COR-L47 (cell line): ENCODE measurements at regions not wholly inside any gene's neighbourhood (a gene's known extent, or its start where the extent isn't known, plus 50 kb on each side); places are given as distances from the start of the nearest gene placed in this dataset.

Source experiments
- DNase-seq: peaks from one replicate; lab custom pipeline; 2025; lab: John Stamatoyannopoulos, UW

DNA sequence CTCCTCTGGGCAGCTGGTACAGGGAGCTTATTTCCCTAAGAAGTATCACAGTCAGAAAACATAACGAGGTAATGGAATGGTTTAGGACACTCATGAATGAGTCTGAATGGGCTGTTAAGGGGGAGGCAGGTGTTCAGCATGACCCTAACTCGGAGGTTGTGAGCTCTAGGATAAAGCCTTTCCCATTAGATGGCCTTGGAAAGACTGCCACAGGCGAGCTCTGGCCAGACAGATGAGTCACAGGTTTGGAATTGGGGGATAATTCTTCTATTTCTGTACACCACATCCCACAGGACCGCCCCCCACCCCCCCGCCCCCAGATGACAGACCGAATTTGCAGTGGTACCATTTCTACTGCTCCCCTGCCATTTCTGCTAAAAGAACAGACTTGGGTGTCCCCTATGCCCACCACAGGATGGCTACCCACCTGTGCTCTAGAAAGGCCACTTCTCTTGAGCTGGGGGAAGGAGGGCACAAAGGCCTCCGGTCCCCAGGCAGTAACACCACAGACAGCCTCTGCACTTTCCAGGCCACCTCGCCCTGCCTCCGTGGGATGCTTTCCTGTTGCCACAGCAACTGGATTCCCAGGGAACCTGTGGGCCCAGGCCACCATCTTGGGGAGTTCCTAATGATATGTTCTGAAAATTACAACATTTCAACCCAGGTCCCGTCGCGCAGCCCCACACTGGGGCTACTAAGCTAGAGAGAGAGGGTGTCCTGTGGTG lies 76.7 kb downstream of the TRIM29 start:
- no peak for DNase-seq

DNA sequence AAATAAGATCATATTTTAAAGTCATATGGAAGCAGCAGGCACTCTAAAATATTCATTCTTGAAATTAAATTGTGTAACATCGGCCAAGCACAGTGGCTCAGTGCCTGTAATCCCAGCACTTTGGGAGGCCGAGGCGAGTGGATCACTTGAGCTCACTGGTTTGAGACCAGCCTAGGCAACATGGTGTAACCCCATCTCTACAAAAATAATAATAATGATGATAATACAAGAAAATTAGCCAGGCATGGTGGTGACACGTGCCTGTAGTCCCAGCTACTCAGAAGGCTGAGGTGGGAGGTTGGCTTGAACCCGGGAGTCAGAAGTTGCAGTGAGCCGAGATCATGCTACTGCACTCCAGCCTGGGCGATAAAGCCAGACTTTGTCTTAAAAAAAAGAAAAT lies 77.4 kb downstream of the TRIM29 start:
- DNase-seq = no peak

DNA sequence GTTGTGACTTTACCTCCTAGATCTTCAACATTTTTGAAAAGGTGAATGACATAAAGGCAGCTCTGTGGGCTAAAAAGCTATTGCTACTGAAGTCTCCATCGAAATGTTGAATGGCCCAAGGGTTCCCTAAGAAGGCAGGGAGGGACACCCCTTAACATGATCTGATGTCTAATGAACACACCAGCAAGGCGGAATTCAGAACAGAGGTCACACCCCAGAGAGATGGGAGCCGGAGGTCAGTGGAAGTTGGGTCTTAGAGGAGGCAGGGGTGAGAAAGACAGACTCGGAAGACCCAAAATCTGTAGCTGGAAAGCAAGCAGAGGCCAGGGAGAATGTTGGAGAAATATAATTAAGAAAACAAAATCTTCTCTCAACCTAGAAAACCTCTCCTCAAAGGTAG lies 79.0 kb downstream of the TRIM29 start:
- DNase-seq = no peak

DNA sequence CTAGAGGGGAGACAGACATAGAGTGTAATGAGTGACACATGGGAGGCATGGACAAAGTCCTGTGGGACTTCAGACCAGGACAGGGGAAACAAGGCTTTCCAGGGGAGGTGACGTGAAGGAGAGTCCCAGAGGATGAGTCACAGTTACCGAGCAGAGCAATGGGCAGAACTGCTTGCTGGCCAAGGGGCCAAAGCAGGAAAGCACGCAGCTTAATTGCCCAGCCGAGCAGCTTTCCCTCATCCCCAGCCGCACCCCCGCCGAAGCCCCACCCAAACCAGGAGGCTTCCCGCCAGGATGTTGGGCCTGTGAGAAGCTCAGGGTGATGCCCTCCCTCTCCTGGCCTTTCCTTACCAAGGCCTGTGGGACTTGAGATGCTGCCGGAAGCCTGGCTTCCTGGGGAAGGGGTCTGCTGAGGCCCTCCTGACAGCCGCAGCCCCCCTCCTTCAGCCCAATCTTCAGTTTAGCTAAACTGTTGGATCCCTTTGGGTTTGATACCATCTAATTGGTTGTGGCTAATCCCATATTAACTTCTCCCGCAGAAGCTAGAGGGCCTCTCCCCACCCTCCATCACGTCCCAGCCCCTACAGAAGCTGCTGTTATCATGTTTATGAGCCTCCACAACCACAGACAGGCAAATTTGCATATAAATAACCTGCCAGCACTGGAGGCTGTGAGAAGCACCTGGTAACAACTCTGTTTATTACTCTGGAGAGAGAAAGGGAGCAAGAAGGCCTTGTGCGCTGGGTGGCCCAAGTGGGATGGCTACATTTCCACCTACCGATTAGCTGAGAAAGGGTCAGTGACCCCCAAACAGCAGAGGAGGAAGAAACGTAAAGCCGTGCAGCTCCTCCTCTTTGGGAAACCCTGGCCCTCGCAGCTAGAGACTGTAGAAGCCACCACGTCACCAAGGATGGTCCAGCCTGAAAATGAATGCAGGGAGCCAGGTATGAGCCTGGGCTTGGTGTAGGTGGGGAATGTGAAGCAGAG lies 80.0 kb downstream of the TRIM29 start:
- no peak for DNase-seq

DNA sequence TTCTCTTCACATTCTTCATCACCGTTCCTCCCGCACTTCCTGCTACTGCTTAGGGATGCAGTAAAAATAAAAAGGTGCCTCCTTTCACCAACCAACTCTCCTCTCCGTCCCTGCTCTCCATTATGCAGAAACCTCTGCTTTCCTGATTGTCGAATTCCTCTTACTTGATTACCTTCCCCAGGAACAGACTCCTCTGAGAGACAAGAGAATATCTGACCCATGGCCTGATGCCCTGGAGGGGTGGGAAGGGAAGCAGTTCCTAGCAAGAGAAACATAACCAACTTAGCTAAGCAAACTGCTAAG lies 80.9 kb downstream of the TRIM29 start:
- no peak for DNase-seq

DNA sequence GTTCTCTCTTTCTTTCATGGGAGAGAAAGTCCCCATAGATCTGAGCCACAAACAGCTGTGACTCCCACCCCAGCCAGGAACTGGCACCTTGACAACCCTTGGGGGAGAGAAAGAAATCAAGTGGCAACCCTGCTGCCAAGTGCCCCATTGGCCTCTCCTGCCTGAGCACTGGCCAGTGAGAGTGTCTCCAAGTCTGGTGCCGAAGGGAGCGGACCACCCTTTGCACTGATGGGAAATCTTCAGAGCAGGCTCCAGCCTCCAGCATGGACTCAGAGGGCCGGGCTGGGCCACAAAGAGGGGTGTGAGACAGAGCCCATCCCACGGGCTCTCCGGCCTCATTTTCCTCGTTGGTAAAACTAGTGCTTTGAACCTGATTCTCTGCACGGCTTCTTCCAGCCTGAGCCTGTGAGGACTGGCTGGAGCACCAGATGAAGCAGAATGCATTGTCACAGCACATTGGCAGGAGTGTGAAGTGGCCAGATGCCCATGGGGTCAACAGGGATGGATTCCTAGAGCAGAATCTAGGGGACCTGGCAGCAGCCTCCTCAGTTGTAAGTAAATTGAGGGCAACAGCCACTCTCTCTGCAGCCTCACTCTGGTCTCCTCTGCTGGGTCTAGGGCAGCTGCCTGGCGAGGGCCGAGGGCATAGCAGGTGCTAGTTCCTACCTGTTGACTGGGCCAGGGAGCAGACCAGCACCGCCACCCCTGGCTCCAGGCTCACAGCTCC lies 81.4 kb downstream of the TRIM29 start:
- no peak for DNase-seq

DNA sequence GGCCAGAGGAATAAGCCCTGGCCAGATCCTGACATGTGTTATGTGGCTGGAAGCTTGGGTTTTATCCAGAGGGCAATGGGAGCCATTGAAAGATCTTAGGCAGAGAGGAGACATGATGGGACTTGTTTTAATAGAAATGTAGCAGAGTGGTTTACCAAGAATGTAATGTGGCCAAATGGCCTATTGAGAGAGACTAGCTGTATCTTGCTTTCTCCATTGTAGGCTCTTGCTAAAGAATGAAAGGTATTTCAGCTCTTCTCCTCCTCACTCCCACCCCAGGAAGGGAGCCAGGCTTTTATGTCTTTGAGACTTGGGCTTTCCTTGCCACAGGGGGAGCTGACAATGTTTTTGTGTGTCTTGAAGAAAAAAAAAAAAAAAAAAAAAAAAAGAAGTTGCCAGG lies 82.3 kb downstream of the TRIM29 start:
- DNase-seq = no peak

DNA sequence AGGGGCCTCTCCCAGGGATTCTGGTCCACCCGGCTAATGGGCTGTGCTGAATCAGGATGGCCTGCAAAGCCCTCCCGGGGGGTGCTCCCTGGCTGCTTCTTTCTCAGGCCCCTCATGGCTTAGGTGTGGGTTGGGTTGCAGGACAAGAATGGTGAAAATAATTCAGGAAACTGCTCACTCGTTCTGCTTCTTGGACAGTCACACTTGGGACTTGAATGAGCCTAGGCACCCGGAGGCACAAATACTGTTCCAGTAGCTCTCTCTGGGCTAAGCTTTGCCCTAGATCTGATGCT lies 83.2 kb downstream of the TRIM29 start:
- DNase-seq = no peak

DNA sequence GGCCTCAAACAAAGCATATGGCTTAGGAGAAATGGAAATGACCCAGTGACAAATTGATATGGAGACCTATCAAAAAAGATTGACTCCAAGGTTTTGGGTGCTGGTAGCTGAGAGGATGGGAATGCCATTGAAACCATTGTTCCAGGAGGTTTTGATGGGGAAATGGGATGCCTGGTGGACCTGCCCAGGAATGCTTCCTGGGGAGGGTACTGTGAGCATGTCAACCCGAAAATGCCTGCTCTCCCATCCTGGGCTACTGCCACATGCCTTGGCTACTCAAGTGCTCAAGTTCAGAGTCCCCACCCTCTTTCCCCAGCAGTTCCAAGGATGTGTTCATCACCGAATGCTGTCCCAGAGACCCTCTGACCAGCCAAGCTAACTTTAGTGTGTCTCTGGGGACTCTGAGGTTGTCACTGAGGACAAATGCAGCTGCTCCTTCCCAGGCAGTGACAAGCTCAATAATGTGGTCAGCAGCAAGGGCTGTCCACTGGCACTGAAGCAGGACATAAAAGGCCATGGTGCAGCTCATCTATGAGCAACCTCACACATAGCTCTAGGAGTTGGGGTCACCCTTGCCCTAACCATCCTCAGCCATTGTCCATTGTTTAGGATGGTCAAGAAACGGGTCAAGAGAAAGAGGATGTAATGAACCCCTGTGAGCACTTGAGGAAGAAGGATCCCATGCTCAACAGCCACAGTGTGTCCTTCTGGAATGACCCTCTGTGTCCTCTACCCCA lies 83.7 kb downstream of the TRIM29 start:
- no peak for DNase-seq

DNA sequence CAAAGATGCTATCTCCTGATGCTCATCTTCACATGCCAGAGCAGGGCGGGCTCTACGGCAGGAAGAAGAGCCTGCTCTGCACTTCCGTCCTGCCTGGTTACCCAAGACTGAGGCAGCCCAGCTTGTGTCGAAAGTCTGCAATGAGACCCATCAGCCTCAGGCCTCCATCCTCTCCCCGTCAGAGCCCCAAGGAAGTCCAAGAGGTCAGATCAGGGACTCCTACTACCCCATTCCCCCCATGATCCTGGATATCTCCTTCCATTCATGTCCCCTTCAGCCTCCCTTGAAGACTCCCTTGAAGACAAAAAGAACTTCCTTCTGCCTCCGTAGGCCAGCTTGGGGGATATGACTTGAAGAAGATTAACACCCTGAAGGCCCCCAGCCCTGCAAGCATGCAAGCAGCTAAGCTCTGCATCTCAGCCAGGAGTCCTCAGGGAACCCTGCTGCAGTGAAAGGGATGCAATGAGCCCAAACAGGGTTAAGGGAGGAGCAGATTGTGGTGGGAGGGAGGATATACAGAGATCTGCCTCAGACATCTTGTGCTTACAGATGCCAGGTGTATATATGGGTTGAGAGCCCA lies 85.6 kb downstream of the TRIM29 start:
- DNase-seq = no peak

DNA sequence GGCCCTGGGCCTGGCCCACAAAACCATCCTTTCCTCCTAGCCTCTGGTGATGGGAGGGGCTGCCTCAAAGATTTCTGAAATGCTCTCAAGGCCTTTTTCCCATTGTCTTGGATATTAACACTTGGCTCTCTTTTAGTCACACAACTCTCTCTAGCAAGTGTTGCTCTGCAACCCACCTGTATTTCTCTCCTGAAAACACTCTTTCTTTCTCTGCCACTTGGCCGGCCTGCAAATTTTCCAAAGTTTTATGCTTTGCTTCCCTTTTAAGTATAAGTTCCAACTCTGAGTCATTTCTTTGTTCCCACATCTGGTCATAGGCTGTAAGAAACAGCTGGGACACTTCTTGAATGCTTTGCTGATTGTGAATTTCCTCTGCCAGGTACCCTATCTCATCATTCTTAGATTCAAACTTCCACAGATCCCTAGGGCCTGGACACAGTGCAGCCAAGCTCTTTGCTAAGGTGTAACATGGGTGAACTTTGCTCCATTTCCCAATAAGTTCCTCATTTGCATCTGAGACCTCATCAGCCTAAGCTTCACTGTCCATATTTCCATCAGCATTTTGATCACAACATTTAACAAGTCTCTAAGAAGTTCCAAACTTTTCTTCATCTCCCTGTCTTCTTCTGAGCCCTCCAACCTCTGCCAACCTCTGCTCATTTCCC lies 93.8 kb downstream of the TRIM29 start:
- DNase-seq = no peak

DNA sequence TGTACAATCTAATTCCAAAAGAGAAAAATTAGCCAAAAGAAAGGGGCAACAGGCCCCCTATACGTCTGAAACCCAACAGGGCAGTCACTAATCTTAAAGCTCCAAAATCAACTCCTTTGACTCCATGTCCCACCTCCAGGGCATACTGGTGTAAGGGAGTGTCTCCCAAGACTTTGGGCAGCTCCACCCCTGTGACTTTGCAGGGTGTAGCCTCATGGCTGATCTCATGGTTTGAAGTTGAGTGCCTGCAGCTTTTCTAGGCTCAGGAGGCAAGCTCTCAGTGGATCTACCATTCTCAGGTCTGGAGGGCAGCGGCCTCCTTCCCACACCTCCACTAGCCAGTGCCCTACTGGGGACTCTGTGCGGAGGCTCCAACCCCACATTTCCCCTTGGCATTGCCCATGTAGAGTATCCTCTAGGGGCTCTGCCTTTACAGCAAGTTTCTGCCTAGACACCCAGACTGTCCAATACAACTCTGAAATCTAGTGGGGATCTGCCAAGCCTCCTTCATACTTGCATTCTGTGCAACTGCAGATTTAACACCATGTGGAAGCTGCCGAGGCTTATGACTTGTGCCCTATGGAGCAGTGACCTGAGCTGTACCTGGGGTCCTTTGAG lies 94.5 kb downstream of the TRIM29 start:
- DNase-seq = no peak

DNA sequence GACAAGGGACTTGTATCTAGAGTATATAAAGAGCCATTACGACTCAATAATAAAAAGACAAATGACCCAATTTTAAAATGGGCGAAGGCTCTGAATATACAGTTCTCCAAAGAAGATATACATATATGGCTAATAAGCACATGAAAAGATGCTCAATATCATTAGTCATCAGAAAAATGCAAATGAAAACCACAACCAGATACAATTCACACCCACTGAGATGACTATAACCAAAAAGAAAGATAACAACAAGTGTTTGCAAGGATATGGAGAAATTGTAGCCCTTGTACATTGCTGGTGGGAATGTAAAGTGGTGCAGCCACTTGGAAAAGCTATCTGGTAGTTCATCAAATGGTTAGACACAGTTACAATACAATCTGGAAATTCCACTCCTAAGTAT lies 96.3 kb downstream of the TRIM29 start:
- no peak for DNase-seq

DNA sequence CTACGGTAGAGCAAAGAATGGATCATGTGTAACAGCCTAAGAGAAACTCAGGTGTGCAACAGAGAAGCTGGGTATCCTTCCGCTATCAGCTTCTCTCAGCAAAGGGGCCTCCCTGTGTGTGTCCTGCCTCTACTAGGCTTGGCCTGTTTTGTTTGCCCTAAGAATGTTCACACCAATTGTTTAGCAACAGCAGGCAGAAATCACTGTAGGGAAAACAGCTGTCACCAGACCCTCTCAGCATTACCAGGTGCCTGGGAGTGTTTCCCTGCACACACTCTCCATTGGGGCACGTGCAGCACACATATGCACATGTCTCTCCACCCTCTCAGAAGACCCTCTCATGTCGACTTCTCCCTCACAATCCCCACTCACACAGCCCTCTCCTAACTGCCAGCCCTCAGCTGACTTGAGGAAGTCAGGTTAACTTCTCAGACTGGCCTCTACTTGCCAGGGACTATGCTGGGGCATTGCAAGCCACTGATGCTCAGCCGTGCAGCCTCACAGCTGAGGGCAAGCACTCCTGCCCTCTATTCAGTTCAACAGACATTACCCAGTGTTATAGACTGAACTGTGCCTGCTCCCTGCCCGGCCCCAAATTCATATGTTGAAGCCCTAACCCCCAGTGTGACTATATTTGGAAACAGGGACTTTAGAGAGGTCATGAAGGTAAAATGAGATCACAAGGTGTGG lies 97.6 kb downstream of the TRIM29 start:
- no peak for DNase-seq

DNA sequence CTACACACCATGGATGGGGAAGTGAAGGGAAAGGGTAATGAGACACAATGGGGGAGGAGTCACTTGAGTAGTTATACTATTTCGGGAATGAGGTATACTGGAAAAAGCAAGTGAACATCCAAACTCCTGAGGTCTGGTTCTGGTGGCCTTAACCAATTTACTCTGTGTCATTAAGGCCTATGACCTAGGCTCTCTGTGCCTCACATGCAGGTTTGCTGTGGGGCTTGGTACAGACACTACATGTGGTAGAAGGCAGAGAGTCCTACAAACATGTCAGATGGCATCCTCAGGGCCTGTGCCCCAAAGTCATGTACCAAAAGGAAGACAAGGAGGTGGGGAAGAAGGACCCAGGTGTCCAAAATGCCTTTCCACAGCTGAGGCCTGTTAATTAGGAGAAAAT lies 98.9 kb downstream of the TRIM29 start:
- no peak for DNase-seq

DNA sequence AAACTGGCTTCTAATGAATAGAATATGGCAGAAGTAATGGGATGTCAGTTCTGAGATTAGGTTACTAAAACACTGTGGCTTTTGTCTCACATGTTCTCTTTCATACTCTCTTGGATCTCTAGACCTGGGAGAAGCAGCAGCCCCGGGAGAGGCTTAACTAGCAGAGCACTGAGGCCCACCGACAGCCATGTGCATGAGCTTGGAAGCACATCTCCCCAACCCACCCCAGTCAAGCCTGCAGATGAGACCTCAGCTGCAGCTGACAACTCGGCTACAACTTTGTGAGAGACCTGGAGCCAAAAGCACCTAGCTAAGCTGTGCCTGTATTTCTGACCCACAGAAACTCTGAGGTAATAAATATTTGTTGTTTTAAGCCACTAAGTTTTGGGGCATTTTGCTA lies 100.8 kb downstream of the TRIM29 start:
- DNase-seq = no peak

DNA sequence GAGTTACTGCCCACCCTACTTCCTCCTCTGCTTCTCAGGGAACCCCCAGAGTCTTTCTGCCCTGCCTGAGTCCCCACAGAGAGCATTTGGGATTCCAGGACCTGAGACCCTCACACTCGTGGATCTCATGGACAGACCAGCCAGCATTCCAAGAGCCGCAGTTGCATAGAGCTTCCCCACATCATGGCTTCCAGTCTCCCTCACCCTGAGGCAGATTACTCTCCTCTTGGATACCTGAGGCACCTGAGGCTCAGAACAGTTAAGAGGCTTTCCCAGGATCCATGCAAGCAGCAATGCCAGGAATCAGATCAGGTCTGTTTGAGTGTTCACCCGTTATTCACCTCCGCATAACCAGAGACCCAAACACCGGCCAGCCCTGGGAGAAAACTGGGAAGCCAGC lies 102.2 kb downstream of the TRIM29 start:
- DNase-seq = no peak

DNA sequence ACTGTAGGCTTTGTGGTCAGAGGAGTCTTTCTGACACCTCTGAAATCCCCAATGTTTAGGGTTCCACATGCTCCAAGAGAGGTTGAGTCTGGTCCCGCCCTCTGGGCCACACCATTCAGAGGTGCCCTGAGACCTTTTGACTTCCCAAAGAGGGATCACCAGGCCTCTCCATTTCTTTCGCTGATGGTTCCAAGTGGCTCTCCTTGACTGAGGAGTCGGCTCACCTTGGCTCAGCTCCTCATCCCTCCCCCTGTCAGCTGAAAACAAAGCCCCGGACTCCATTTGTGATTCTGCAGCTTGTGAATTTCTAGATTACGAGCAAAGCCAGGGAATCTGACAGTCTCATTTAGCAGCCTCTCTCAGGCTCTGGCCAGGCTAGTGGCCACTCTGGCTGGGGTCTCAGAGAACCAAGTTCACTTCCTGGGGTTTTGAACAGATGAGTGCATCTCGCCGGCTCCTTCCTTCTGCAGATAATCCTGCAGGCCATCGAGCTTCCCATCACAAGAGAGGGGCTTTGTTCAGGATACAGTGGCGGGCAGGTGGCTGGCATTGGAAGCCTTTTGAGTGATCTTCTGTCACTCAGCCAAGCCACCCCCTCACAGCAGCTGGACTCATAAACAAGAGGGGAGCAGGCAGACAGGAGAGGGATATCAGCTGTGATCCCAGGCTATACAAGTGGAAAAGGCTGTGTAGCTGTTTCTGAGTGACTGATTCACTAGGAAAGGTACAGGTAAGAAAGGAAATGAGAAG lies 102.9 kb downstream of the TRIM29 start:
- DNase-seq = peak; percentile 14

DNA sequence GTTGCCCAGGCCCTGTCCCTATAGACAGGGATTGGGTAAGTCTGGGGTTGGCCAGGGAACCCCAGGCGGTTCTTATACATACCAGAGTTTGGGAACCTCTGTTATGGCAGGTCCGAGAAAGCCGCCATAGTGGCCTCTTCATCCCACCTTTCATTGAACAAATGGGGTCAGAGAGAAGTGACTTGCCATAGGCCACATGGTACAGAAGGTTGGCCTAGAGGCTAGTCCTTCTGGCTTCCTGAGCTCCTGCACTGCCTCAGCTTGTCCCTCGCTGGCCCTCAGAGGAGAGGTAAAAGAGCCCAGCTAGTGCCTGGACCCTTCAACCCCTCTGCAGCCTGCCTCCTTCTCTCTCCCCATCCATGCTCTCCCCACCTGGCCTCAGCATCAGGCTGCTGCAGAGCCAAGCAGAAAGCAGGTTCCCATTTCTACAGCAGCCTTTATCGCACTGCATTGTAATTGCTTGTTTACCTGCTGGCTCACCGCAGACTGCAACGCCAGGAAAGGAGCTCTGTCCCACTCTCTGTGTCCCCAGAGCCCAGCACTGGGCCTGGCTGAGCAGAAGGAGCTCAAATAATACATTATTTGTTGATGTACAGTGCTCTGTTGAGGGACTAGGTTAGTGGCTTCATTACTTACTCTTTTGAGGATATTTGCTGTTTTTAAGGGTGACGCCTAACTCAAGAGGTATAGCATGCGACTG lies 103.6 kb downstream of the TRIM29 start:
- DNase-seq = no peak
